HG03060 (cell line): ENCODE measurements at regions not wholly inside any gene's neighbourhood (a gene's known extent, or its start where the extent isn't known, plus 50 kb on each side); places are given as distances from the start of the nearest gene placed in this dataset.
"Not testable (repeated sequence)": the region's sequence is repeated elsewhere in the genome, so short reads cannot be mapped to it uniquely, and the experiment has no call there.

Source experiments
- ATAC-seq: cut with Tn5 transposase; IDR thresholded peaks from one replicate; pipeline ENCODE4 v1.9.1; 2021; ENCODE audit warnings: low read depth, moderate number of reproducible peaks; ENCODE audit not compliant: unreplicated experiment

- ATAC-seq: no peak
These were observed 502.5 kb upstream of the ACVR2A start for GRCh38 chr2:147342329-147342728.

DNA sequence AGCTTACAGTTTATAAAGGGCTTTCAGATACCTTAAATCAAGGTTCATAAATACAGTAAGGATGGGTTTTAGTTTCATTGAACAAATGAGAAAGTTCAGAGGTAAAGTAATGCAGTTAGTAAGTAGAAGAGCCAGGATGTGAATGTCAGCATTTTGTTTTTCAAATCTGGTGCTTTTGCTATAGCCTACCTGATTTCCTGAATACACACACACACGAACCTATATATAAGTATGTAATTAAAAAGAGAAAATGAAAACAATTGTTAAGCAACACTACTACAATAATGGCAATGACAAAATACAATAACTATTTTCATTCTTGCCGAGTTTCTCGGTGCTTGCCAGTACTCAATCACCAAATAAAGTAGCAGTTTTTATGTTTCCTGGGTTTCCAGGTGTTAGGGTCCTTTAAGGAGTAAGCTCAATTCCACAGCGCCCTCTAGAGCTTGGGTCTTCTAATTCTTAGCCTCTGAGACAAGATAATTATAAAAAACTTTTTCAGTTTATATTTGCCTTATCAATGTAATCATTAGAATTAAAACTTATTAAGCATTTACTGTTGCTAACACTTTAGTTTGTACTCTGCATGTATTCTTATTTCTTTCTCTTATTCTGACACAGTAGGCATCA, 512.9 kb upstream of the ACVR2A start:
- peak; percentile 65 for ATAC-seq

DNA sequence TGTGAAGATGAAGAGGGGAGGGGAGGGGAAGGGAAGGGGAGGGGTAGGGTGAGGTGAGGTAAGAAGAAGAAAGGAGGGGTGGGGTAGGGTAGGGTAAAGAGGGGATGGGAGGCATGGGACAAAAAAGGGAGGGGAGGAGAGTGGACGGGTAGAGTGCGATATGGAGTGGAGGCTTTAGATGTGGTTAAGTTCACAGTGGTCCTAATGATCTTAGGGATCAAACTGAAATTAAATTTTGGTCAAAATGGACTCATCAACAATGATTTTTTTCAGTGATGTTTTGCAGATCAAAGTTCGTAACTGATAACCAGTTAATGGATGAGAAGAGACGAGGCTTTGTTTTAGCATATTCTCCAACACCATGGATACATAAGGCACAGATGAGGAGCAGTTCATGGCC, 513.9 kb upstream of the ACVR2A start:
- ATAC-seq: no peak

- ATAC-seq: no peak
These were observed 517.2 kb upstream of the ACVR2A start for GRCh38 chr2:147327613-147328012.

GRCh38 chr2:147325990-147326389, 518.8 kb upstream of the ACVR2A start:
- no peak for ATAC-seq

DNA sequence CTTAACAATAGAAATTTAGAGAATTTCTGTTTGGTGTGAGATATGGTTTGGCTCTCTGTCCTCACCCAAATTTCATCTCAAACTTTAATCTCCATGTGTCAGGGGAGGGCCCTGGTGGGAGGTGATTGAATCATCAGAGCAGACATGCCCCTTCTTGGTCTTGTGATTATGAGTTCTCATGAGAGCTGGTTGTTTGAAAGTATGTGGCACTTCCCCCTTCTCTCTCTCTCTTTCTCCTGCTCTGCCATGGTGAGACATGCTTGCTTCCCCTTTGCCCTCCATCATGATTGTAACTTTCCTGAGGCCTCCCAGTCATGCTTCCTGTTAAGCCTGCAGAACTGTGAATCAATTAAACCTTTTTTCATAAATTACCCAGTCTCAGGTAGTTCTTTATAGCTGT, 524.7 kb upstream of the ACVR2A start:
- ATAC-seq: no peak

- ATAC-seq: no peak
These were observed 533.8 kb upstream of the ACVR2A start for GRCh38 chr2:147311058-147311430.

DNA sequence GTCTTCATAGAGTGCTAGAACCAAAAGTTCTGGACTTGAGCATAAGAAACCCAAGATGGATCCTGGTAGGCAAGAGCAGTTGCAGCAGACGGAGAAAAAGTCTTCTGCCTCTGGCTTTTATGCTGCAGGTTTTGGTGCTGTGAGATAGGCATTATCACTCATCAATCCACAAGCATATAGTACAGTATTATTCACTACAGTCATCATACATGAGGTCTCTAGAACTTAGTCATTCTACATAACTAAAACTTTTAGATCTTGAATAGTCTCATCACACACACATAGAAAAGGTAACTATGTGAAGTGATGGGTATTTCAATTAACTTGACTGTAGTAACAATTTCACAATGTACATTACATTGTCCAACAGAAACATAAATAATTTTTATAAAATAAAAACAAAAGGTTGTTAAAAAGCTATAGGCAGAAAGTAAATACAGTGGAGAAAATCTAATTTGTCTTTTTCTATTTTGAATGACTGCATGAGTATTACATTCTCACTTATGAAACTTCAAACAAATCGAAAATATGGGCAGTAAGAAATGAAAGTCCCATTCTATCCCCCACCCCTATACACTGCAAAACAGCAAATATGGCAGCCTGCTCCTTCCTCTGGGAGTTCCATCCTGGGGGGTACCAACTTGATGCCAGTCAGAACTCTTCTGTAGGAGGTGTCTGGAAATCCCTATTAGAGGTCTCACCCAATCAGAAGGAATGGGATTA, 534.3 kb upstream of the ACVR2A start:
- ATAC-seq: no peak

DNA sequence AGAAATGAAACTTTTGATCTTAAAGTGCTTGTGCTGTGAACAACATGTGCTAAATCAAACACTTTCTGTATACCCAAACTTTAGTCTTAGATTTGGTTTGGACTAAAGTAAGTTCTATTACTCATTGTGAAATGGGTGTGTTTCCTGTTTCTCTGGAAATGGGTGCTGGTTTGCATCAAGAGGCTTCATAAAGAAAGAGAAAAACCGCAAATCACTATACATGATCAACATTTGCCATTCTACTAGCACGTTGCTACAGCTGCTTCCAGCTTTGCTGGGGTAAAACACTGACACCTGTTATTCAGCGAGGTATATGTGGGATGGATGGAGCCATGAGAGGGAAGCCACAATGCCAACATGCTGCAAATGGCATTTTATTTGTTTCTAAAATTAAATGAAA, 547.0 kb upstream of the ACVR2A start:
- ATAC-seq: peak; percentile 97

DNA sequence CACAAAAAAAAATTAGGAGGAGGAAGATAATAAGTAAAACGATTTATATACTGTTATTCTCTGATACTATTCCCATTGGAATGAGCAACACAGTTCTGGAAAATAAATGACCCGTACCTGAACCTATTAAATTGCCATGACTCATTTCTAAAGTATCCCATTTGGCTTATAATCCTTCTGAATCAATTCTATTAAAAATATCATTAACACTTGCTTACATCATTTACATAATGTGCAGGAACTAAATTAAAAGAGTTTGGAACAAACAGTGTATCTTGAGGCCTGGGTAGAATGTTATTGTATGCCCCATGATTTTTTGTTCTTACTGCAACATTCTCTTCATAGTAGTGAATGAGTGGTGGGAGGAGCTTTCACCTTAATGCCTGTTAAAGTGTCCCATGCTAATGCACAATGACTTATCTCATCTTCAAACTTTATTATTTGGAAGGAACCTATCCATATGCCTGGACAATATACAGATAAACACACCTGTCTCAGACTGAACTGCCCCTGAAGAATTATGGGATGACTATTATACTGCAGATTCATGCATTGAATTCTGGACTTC, 549.9 kb upstream of the ACVR2A start:
- ATAC-seq: no peak

GRCh38 chr2:147293991-147294824, 550.6 kb upstream of the ACVR2A start:
- ATAC-seq: no peak

GRCh38 chr2:147288131-147288530, 556.7 kb upstream of the ACVR2A start:
- ATAC-seq: no peak

- no peak for ATAC-seq
These were observed 568.9 kb upstream of the ACVR2A start for GRCh38 chr2:147275943-147276342.

DNA sequence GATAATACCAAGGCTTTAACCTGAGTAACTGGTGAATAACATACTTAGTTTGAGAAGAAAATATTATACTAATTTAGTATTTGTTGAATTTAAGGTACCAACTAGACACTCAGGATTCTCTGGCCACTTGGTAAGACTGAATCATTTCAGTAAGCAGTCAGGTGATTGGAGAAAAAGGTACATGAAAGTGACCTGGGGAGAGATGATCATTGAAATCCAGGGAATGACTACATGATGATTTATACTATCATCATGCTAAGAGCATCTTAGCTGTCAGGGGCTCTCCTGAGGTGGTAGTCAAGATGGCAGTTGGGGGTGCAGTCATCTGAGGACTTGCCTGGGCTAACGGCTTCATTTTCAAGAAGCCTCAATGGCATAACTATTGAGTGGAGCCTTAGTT, 571.2 kb upstream of the ACVR2A start:
- no peak for ATAC-seq

DNA sequence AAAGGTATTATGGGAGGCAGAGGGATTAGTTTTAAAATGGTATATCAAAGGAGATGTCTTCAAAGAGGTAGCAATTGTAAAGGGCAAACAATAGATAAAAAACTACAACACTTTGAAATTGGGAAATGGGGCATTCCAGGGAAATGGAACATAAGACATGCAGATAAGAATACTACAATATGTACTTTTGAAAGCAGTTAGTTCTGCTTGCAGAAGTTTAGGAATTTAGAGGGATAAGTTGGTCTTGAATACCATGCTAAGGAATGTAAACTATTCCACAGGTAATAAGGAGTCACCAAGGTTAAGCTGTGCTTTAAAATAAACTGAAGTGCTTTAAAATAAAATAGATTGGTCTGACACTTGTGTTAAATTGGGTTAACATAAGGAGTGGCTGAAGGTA, 571.7 kb upstream of the ACVR2A start:
- ATAC-seq: no peak

- ATAC-seq: not testable (repeated sequence)
These were observed 575.2 kb upstream of the ACVR2A start for GRCh38 chr2:147269581-147269980.

DNA sequence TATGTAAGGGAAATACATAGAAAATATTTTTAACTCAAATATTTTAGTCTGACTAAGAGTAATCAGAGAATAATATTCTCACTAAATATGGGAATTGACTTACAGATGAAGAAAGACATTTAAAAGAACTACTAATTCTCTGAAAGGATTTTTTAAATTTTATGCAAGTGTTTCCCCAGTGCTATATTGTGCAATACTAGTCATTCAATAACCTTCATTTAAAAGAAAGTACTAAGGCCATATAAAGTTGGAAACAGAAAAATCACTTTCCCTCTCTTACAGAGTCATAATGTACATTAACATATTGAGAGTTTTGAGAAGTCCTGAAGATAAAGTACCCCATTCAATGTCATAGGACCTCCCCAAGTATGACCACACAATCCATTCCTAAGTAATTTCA, 584.6 kb upstream of the ACVR2A start:
- ATAC-seq: no peak

GRCh38 chr2:147255812-147256211, 589.0 kb upstream of the ACVR2A start:
- ATAC-seq: no peak

DNA sequence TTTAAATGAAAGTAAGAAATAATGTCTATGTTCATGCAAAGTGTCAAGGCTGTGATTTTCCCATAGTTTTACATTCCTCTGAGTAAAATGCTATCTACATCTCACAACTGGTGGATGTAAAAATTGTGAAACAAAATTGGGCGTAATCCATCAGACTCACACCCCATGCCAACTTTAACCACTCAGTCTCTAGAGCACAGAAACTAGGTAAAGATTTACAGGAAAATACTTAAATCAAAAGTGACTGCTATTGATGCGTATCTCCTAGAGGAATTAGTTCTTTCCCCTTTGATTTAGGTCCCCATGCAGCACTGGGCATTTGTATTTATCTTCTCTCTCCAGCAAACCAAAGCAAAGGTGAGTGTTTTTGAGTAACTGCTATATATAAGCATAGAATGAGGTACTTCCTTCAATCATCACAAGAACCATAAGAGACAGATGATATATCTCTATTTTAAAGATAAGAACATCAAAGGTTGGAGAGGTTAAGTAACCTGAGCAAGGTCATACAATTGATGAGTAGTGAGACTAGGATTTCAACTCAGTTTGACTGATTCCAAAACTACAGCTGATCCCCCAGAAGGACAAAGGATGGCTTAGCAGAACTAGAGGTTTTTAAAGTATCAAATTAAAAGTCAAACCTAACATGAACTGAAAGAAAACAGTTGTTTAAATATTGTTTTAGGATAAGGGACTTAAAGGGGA, 594.0 kb upstream of the ACVR2A start:
- ATAC-seq: peak; percentile 70

- ATAC-seq: no peak
These were observed 597.1 kb upstream of the ACVR2A start for GRCh38 chr2:147247749-147248148.

GRCh38 chr2:147242445-147242844, 602.4 kb upstream of the ACVR2A start:
- ATAC-seq: no peak
